OCI-LY3 (cell line): ENCODE measurements at regions not wholly inside any gene's neighbourhood (a gene's known extent, or its start where the extent isn't known, plus 50 kb on each side); places are given as distances from the start of the nearest gene placed in this dataset.

Experiments used
- H2AFZ ChIP-seq: fragments of 200-600, 300-600 bp; shearing (Covaris generic); 2 replicates; pipeline ENCODE4 v1.6.0; 2014; ENCODE audit warnings: antibody characterized with exemption, low read depth, low read length
- H3K27ac ChIP-seq: fragments of 200-600, 300-600 bp; sonication (generic); 2 replicates; pipeline ENCODE4 v1.5.1; 2014; ENCODE audit warnings: mild to moderate bottlenecking, low read length, moderate library complexity, mixed read lengths
- H3K27me3 ChIP-seq: fragments of 200-600, 300-600 bp; sonication (generic); 2 replicates; pipeline ENCODE4 v1.6.1; 2014; ENCODE audit warnings: low read depth, low read length, mixed read lengths
- H3K36me3 ChIP-seq: fragments of 200-600, 300-600 bp; sonication (generic); replicated peaks from 2 replicates; pipeline ENCODE3; 2014; ENCODE audit warnings: low read depth, low read length, mixed read lengths
- H3K4me1 ChIP-seq: fragments of 300-600, 200-600 bp; sonication (generic); 2 replicates; pipeline ENCODE4 v1.6.1; 2014; ENCODE audit warnings: low read length, mixed read lengths
- H3K4me2 ChIP-seq: fragments of 200-600, 300-600 bp; sonication (generic); 2 replicates; pipeline ENCODE4 v1.6.1; 2014; ENCODE audit warnings: low read length, mixed read lengths
- H3K4me3 ChIP-seq: fragments of 300-600, 200-600 bp; sonication (generic); 2 replicates; pipeline ENCODE4 v1.5.1; 2014; ENCODE audit warnings: antibody characterized with exemption, mild to moderate bottlenecking, low read length, moderate library complexity
- H3K79me2 ChIP-seq: fragments of 300-600, 200-600 bp; shearing (Covaris generic); 2 replicates; pipeline ENCODE4 v1.6.1; 2014; ENCODE audit warnings: mild to moderate bottlenecking, low read length, mixed read lengths
- H3K9ac ChIP-seq: fragments of 300-600, 200-600 bp; shearing (Covaris generic); 2 replicates; pipeline ENCODE4 v1.6.0; 2014; ENCODE audit warnings: mild to moderate bottlenecking, low read length, moderate library complexity
- H3K9me3 ChIP-seq: fragments of 200-600, 300-600 bp; shearing (Covaris generic); 2 replicates; pipeline ENCODE4 v1.6.1; 2014; ENCODE audit warnings: low read length, mixed read lengths; ENCODE audit not compliant: insufficient read depth
- H4K20me1 ChIP-seq: fragments of 200-600, 300-600 bp; sonication (generic); 2 replicates; pipeline ENCODE4 v1.6.1; 2016; ENCODE audit warnings: low read length, mixed read lengths; ENCODE audit not compliant: insufficient read depth
- EZH2phosphoT487 ChIP-seq: fragments of 200-600 bp; shearing (Covaris generic); IDR thresholded peaks from 2 replicates; pipeline ENCODE4 v1.6.1; 2018; ENCODE audit warnings: antibody characterized with exemption, mixed run types, low read depth
- TF ChIP-seq, protein P1 (sequence below): fragments of 200-600, 300-600 bp; sonication (generic); IDR thresholded peaks from 2 replicates; pipeline ENCODE4 v1.5.1; 2014; ENCODE audit warnings: antibody characterized with exemption, low read length, low read depth

DNA sequence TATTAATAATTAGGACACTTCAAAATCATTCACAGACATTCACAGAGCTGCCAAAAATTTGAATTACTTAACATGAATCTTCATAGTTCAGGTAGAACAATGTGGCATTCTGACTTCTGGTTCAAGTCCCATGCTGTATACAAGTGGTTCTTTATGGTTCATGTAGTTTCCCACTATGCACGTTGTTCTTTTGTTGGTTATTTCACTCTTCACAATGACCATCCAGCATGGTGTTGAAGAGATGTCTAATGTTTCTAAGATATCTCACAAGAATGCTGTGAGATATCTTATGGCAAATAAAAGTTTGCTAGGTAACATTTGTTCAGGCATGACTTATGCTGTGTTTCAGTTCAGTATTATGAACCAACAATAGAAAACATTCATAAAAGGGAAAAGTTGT is 88.2 kb upstream of the SLITRK6 start:
- Histone ChIP-seq H3K9me3 (no peaks in the 10 kb centered on the region; the same call in 1 of the 2 replicates), H3K4me2 (no peak overlapping the region), H3K4me1 (no peaks in the 10 kb centered on the region), H3K79me2 (no peaks in the 10 kb centered on the region), H3K27ac (no peak overlapping the region), H3K27me3 (no peaks in the 10 kb centered on the region), H3K4me3 (no peak overlapping the region), H4K20me1 (no peaks in the 10 kb centered on the region), H3K36me3 (no peaks in the 10 kb centered on the region), H3K9ac (no peak overlapping the region), H2AFZ (no peak overlapping the region)
- TF ChIP-seq, protein P1, sequence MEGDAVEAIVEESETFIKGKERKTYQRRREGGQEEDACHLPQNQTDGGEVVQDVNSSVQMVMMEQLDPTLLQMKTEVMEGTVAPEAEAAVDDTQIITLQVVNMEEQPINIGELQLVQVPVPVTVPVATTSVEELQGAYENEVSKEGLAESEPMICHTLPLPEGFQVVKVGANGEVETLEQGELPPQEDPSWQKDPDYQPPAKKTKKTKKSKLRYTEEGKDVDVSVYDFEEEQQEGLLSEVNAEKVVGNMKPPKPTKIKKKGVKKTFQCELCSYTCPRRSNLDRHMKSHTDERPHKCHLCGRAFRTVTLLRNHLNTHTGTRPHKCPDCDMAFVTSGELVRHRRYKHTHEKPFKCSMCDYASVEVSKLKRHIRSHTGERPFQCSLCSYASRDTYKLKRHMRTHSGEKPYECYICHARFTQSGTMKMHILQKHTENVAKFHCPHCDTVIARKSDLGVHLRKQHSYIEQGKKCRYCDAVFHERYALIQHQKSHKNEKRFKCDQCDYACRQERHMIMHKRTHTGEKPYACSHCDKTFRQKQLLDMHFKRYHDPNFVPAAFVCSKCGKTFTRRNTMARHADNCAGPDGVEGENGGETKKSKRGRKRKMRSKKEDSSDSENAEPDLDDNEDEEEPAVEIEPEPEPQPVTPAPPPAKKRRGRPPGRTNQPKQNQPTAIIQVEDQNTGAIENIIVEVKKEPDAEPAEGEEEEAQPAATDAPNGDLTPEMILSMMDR = no peak
- TF ChIP-seq EZH2phosphoT487 = no peak

DNA sequence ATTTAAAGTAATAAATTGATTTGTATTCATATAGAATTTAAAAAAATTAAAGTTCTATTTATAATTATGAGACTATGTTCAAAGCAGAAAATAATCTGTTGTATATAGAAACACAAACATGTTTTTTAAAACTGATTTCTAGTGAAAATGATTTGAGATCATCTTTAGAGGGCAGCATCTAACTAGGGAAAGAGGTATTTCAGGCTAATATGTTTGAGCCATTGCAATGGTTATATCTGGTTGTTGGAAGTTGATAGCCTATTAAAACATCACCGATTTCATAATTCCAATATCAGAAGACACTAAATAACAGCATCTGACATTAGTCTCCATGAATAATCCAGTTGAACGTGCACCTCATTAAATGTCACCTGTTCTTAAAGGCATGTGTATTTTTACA is 79.8 kb upstream of the SLITRK6 start:
- TF ChIP-seq, protein P1 = peak; percentile 18; the same call in 1 of the 2 replicates
- TF ChIP-seq EZH2phosphoT487 = no peak
- no peaks in the 10 kb centered on the region for H3K27me3 ChIP-seq
- no peaks in the 10 kb centered on the region for H4K20me1 ChIP-seq
- H3K4me2 ChIP-seq = no peak overlapping the region
- no peak overlapping the region for H3K4me3 ChIP-seq
- no peaks in the 10 kb centered on the region for H3K36me3 ChIP-seq
- H3K9ac ChIP-seq = no peak overlapping the region
- H3K9me3 ChIP-seq = no peaks in the 10 kb centered on the region; the same call in 1 of the 2 replicates
- H3K79me2 ChIP-seq = no peaks in the 10 kb centered on the region
- no peaks in the 10 kb centered on the region for H3K4me1 ChIP-seq
- H3K27ac ChIP-seq = no peak overlapping the region
- H2AFZ ChIP-seq = no peak overlapping the region

DNA sequence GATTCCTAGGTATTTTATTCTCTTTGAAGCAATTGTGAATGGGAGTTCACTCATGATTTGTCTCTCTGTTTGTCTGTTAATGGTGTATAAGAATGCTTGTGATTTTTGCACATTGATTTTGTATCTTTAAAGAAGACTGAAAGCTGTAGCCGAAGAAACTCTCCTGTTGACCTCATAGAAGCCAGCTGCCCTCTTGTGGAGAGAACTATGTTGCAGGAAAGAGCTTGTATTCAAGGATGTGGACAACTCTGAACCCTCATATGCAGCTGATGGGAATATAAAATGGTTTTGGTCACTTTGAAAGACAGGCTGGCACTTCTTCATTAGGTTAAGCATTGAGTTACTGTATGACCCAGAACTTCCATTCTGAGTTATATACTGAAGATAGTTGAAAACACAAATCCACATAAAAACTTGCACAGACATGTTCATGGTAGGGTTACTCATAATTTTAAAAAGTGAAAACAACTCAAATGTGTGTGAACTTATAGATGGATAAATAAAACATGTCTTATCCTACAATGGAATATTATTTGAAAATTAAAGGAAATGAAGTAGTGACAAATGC is 65.8 kb upstream of the SLITRK6 start:
- no peak overlapping the region for H3K4me2 ChIP-seq
- H3K27me3 ChIP-seq = no peaks in the 10 kb centered on the region
- H3K4me1 ChIP-seq = no peaks in the 10 kb centered on the region
- H3K4me3 ChIP-seq = no peak overlapping the region
- no peaks in the 10 kb centered on the region for H3K79me2 ChIP-seq
- no peaks in the 10 kb centered on the region for H3K9me3 ChIP-seq
- no peak overlapping the region for H3K27ac ChIP-seq
- H2AFZ ChIP-seq = no peak overlapping the region
- TF ChIP-seq EZH2phosphoT487 = no peak
- TF ChIP-seq, protein P1 = peak; percentile 47
- H4K20me1 ChIP-seq = no peaks in the 10 kb centered on the region
- no peaks in the 10 kb centered on the region for H3K36me3 ChIP-seq
- no peak overlapping the region for H3K9ac ChIP-seq

DNA sequence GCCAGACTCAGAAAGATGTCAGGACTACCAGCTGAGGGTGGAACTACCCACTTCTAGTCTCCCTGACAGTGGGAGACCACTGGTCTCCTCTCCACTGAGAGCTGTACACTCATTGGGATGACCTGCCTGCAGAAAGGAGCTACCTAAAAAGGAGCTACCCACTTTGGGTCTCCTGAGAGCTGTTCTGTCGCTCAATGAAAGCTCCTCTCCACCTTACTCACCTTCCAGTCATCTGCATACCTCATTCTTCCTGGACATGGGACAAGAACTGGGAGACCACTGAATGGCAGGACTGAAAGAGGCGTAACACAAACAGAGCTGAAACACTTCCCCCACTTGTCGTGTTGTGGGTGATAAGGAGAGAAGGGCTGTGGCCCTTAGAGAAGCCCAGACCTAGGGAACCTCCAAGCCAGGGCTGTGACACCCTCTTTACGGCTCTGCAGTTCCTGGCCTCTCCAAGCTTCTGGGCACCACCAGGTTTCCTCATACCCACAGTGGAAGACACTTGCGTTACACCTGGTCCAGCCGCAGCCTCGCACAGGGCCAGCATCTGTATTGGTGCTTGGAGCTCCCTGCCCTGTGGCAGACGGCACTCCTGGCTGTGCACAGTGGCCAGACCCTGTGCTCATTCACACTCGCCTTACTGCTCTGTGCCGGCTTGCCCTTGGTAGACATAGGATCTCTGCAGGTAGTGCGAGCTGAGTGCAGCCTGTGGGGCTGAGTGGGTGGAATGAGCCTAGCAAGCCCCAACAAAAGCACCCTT is 54.9 kb upstream of the SLITRK6 start:
- Histone ChIP-seq H3K9me3 (peaks cover 16% of the 10 kb centered on the region; the same call in 1 of the 2 replicates), H3K9ac (no peak overlapping the region), H3K4me3 (no peak overlapping the region), H3K4me1 (no peaks in the 10 kb centered on the region), H4K20me1 (no peaks in the 10 kb centered on the region), H3K79me2 (no peaks in the 10 kb centered on the region), H2AFZ (no peak overlapping the region), H3K36me3 (peaks cover 4% of the 10 kb centered on the region), H3K27me3 (no peaks in the 10 kb centered on the region), H3K27ac (no peak overlapping the region), H3K4me2 (no peak overlapping the region)
- TF ChIP-seq, protein P1 = no peak
- no peak for TF ChIP-seq EZH2phosphoT487
